ENCODE measurements at regions not wholly inside any gene's neighbourhood (a gene's known extent, or its start where the extent isn't known, plus 50 kb on each side); places are given as distances from the start of the nearest gene placed in this dataset.

DNA sequence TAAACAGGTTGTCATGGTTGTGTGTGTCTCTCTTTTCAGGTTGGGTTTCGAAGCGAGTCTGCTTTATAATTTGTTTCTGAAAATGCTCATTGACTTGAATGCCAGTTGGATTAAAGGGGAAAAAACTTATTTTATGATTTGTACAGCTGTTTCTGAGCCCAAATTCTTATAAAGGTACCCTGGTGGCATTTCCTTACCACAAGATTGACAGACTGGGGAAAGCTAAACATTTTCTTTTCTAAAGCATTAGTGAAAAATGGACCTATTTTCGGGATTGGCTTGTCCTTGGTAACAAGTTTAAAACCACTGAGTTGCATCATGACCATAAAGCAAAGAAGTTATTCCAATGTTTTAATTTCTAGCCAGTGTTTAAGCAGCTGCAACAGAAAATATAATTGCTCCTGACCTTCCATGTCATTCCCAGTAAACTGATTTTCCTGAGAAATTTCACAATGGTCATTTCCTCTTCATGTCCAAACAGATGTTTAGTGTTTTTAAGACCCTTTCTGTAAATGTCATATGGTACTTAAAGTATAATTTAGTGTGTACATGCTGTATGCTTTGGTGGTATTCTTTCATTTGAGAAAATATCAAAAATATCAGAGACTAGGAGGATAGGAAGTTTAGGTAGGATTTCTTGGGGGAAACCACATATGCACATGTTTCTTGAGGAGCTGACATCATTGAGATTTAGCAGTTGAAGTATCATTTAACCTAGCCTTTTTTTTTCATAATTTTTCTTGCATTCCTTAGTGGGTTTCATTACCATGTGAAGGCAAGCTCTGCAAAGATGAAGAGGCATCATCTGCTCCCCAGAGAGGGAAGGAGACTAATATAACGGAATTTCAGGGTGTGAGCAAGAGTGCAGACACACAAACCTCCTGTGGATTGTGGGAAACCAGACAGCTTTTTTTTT, 667.1 kb upstream of the RGMB start:
- TF ChIP-seq POLR2AphosphoS5 (IDR thresholded peaks at IDR 0.05; ENCODE audit: low read depth): no peak
- TF ChIP-seq, protein P1, sequence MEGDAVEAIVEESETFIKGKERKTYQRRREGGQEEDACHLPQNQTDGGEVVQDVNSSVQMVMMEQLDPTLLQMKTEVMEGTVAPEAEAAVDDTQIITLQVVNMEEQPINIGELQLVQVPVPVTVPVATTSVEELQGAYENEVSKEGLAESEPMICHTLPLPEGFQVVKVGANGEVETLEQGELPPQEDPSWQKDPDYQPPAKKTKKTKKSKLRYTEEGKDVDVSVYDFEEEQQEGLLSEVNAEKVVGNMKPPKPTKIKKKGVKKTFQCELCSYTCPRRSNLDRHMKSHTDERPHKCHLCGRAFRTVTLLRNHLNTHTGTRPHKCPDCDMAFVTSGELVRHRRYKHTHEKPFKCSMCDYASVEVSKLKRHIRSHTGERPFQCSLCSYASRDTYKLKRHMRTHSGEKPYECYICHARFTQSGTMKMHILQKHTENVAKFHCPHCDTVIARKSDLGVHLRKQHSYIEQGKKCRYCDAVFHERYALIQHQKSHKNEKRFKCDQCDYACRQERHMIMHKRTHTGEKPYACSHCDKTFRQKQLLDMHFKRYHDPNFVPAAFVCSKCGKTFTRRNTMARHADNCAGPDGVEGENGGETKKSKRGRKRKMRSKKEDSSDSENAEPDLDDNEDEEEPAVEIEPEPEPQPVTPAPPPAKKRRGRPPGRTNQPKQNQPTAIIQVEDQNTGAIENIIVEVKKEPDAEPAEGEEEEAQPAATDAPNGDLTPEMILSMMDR (IDR thresholded peaks at IDR 0.05; ENCODE audit: insufficient read depth, low read length): no peak
